HG03066 (cell line): ENCODE measurements at regions not wholly inside any gene's neighbourhood (a gene's known extent, or its start where the extent isn't known, plus 50 kb on each side); places are given as distances from the start of the nearest gene placed in this dataset.

Source experiments
- ATAC-seq: cut with Tn5 transposase; IDR thresholded peaks from one replicate; pipeline ENCODE4 v1.9.1; 2021; ENCODE audit warnings: low read depth; ENCODE audit not compliant: unreplicated experiment

DNA sequence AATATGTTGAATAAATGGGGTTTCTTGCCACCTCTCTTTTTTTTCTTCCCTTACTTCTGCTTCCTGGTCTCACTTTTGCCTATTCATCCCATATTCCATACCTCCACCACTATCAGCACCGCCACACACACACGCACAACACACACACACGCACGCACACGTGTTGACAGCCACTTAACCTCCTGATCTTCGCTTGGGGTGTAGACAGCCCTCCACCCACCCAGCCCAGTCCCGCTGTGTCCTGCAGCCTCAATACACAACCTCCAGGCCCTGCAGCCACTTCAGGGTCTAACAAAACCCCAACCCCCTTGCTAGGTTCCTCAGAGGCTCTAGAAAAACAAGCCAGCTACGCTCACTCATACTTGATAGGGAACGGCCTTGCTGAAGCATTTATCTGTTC lies 72.3 kb downstream of the LINC00237 start:
- no peak for ATAC-seq

DNA sequence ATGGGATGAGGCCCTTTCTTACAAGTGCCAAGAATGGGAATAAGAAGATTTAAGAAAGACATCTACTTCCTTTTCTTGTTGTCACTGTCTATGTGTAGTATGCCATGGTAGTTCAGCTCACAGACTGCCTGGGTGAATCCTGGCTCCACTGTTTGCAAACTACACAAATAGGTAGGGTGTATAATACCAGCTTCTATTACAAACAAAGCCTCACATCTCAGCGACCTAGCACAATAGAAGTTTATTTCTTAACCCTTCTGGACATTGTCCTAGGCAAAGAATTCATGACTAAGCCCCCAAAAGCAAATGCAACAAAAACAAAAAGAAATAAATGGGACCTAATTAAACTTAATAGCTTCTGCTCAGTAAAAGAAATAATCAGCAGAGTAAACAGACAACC lies 74.5 kb downstream of the LINC00237 start:
- no peak for ATAC-seq

DNA sequence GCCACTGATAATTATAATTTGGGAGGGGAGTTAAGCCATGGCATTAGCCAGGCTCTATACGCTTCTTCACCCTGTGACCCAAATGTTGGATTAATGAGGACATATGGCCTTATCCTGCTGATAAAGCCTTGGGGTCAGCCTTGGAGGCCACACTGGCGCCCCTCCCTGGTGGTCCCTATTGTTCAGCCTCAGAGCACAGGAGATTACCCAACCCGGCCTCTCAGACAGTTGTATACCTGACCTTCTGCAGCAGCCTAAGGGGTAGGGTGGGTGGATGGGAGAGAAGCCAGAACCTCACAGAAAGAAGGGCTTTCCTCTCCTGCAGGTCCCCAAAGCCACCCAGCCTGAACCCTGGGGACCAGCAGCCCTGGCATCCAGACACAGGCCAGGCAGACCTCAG lies 76.8 kb downstream of the LINC00237 start:
- no peak for ATAC-seq

DNA sequence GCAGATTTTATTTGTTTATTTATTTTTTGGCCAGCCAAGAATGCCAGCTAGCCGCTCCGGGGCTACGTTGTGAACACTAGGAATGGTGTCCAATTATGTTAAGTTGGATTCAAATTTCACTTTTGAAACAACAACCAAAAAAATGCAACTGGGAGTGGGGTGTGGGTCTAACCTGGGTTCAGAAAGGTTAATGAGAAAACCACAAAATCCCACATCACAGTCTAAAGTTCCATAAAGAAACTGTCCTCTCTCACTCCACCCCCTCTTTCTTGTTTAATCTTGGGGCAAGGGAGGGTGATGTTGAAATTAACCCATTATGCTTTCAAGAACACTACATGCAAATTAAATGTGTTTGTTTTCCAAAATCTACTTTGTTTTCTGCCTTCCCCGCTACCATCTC lies 77.2 kb downstream of the LINC00237 start:
- no peak for ATAC-seq

DNA sequence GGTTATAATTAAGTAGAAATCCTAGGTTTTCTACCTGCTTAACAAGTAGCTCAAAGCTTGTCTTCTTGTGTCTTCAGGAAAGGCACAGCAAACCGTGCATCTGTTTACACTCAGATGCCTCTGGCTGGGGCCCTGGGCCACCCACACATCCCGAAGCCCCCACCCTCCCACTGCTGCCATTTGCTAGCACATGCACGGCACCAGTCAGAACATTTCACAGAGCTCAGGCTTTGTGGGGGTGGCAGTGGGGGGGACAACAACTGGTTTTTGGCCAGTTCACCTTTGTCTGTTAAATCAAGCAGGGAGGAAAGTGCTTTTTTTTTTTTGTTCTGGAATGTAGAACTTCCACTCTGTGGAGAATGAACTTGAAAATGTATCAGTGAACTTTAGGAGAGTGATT lies 77.7 kb downstream of the LINC00237 start:
- ATAC-seq, result no peak

DNA sequence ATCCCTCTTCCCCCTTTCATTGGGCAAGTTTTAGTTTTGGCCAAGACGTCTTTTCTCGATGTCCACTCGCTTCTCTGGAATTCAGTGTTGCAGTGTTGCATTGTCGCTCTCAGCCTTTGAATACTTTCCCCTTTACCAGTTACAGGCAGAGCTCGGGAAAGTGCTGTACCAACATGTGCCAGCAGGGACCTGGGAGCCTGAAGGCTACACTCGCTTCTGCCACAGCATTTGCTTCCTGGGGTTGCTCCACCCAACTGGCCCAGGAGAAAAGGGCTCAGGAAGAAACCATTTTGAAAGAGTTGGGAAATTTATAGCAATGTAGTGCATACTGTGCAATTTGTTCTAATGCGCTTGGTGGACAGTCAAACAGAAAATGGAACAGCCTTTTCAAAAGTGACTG lies 78.6 kb downstream of the LINC00237 start:
- ATAC-seq, result no peak

DNA sequence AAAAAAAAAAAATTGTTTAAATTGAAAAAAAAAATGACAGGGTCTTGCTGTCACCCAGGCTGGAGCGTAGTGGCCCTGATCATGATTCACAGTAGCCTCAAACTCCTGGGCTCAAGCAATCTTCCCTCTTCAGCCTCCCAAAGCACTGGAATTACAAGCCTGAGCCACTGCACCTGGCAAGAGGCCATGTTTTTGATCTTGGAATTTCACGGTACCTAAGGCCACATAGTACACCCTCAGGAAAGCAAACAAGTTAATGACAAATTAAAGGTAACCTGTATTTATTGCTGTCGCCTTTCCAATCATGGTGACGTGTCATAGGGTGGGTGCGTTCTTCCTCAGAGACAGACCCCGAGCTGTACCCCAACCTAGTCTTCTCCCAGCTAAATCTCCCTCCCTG lies 79.2 kb downstream of the LINC00237 start:
- no peak for ATAC-seq

DNA sequence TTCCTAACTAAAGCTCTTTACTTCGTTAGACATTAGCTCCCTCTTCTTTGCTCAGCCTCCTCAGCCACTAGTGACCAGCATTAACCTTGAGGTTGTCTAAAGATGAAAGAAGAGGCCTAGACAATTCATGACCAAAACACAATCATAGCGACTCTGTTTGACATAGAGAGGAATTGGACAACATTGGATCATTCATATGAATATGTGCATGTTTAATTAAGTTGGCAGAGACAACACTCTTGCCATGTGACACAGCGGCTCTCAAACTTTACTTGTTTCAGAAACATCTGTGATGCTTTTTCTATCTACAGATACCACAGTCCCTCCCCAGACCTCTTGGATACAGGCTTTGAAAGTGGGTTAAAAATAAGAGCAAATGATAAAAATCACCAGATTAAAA lies 81.7 kb downstream of the LINC00237 start:
- ATAC-seq, result no peak

DNA sequence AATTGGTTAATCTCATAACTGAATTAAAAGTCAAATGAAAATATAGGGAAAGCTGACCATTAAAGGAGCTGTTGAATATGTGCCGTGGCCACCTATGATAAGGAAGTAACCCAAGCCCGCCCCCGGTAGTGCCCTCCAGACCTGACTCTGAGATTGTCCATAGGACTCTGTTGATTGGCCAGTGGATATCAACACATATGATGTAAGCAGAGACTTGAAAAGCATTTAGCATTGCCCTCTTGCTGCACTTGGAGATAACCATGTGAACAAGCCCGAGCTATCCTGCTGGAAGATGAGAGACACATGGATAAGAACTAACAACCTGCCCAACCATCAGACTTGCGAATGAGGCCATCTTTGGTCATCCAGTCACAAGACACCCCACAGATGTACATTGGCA lies 83.2 kb downstream of the LINC00237 start:
- ATAC-seq, result no peak

DNA sequence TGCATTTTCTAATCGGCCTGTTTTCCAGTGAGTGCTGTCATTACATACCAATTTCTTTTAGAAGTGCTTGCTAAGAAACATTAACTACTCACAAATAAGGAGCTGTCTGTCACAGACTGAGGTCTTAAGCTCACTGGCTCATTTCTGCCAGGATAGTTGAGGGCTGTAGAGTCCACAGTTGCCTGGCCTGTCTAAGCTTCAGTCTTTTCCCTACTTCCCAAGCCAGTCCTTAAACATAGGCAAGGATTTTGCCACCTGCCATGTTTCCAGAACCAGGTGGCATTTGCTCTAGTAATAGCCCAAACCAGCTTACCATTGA lies 84.7 kb downstream of the LINC00237 start:
- ATAC-seq, result no peak

DNA sequence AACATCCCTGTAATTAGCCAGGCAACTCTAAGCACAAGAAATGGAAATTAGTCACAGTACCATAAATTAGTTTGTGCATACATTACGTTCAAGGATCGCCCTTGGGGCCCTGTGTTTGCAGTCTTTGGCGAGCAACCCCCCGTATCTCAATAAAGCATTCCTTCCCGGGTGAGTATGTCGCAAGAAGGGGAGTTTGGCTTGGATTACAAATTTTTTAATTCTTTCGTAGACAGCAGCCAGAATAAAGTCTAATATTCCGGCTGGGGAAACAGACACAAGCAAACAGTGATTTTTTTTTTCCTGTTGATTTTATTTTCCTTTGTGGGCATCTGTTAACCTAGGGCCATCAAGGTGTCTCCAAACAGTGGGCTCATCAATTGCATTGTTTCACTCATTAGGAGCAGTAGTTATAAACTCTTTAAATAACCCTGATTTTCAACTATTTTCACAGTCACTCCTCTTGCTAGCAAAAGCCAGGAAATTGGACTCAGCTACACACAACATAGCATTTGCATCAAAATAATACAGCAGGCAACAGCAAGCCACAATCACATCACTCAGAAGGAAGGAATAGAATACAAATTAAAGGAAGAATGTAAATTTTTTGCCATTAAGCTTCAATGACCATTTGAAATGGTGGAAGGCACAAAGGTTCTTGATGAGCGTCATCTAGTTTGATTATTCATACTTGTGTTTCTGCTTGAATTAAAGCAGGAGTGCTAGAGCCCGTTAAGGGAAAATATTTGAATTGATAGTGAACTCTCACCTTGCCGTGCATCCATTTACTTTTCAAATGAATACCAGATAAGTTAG lies 85.3 kb downstream of the LINC00237 start:
- ATAC-seq, result no peak

DNA sequence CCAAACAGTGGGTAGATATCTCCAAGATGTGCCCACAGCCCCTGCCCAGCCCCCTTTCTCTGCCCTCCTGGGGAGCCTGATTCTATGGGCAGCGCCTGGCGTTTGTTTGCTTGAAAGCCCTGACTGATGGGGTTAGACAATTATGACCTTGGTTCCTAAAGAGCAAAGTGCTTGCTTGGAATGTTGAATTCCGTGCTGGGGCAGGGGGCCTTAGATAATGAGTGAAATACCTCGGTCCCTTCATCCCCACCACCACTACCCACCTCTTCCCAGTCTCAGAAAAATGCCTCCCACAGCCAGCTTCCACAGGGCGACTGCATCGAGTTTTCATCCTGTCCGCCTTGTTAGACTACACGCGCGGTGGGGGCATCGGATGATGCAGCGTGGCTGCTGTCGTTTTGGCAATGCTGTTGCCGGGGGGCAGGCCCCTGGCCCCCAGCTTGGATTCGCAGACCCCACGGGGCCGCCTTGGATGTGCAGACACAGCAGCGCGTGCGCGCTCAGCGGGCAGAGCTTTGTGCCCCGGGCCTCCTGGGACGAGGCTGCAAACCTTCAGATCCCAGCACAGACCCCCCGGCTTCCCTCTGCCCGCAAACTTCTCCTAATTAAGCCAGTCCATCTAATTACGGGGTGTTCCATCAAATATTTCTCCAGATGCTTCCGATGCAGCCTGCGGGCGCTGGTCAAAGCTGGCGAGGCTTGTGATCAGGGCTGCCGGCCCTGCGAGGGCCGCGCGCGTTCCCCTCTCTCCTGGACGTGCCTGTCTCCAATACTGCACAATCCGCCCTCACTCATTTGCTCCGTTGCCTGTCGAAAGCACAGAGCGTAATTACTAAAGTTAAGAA lies 86.1 kb downstream of the LINC00237 start:
- no peak for ATAC-seq

DNA sequence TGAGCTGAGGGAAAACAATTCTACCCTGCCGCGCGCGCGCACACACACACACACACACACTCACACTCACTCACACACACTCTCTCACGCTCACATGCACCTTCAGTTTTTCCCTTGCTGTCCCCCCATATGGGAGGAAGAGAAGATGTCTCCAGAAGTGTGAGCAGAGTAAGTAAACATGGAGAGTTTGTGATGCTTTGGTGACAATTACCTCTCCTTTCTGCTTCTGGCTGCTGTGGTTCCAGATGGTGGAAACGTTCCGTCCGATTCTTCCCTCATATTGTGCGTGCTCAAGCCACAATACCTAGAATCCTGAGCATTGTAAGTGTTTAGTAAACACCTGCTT lies 86.7 kb downstream of the LINC00237 start:
- ATAC-seq, result no peak

DNA sequence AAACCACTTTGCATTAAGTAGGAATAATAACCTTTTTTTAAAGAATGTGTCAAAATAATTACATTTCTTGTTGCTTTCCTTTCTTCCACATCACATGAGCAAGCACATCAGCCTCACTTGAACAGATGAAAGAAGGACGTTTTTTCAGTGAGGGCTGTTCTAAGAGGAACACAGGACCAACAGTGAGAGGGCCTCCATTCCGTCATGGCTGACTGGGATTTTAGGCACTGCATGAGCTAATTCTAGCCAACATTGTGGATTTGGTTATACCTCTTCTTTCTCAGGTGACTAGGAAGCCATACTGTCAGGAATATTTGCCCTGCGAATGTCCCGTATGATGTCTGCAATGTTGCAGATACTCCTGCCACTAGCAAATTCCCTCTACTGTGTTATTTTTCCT lies 87.6 kb downstream of the LINC00237 start:
- ATAC-seq, result no peak

DNA sequence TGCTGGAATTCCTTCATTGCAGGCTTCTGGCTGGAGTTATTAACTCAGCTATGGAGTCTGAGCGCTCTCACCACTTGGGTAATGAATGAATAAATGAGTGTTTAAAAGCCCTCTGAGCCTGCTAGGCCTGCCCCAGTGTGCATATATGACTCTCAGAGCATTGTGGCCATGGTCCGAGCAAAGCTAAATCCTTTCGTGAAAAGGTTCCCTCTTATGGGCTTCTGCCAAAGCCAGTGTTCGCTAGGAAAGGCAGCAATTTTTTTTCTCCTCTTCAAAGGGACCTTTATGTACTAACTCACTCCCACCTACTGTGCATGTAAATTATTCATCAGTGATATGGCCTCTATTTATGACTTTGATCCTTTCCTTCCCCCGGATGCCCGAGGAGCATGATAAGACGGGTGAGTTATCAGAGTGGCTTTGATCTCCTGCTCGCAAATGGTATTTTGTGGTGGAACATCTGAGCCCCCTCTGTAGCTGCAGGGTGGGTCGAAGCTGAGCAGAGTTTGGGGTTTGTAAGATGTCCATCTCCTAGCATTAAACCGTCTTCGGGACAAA lies 88.6 kb downstream of the LINC00237 start:
- no peak for ATAC-seq

DNA sequence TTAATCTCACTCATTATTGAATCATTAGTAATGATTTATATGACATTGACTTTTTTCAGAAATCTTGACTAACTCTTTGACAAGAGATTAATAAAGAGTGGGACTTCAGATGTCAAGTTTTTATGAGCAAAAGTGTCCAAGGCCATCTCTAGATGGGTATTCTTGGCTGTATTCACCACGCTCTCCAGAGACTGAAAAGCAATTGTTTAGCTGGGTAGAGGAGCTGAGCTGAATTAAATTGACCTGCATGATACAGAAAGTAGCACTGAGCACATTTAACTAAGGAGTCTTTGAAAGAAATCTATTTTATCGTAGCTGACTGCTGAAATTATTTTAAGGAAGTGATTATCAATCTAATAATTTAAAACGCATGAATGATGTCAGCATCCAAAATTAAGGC lies 89.4 kb downstream of the LINC00237 start:
- no peak for ATAC-seq

DNA sequence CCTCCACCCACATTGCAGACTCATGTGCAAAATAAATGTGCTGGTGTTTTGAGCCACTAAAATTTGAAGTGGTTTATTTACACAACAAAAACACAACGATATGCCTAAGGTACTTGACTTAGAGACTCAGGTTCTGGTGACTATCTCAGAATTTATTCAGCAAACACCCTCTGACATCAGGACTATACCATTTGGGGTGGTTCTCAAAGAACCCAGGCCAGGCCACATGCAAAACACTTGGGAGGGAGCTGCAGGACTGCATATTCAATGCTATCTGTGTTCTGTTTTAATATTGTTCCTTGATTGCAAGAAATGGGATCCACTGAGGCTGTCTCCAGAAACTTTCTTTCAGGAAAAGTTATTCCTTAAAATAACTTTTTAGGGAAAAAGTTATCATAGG lies 91.6 kb downstream of the LINC00237 start:
- ATAC-seq, result no peak

DNA sequence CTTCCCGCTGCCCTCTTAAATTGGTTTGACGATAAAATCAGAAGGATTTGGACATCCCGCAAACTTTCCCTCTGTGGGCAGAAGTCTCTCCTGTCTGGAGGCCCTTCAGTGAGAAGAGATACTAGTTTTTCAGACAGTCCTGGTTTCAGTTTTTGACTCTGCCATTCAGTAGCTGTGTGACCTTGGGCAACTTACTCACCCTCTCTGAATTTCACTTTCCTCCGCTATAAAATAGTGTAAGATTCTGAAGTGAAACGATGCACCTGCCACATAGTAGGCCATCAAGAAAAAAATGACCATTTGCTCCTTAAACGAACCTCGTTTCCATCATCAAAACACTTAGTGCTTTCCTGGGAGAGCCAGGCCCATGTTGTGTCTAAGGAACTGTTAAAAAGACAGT lies 97.2 kb downstream of the LINC00237 start:
- ATAC-seq, result no peak

DNA sequence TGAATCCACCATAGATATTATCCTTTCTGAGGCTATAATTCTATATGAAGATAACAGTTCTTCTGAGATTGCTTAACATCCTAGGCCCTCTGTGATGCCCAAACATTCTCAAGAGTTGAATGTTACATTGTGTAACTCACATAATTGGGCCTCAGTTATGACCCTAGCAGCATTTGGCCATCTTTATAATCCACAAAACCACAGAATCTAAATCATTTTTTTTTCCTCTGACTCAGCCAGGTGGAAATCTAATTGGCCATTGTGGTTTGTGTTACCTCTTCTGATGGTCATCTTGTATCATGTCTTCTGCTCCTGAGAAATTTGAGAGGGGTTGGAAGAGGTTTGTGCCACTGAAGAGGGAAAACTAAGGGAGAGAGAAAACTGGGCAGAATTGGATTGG lies 99.5 kb downstream of the LINC00237 start:
- no peak for ATAC-seq

DNA sequence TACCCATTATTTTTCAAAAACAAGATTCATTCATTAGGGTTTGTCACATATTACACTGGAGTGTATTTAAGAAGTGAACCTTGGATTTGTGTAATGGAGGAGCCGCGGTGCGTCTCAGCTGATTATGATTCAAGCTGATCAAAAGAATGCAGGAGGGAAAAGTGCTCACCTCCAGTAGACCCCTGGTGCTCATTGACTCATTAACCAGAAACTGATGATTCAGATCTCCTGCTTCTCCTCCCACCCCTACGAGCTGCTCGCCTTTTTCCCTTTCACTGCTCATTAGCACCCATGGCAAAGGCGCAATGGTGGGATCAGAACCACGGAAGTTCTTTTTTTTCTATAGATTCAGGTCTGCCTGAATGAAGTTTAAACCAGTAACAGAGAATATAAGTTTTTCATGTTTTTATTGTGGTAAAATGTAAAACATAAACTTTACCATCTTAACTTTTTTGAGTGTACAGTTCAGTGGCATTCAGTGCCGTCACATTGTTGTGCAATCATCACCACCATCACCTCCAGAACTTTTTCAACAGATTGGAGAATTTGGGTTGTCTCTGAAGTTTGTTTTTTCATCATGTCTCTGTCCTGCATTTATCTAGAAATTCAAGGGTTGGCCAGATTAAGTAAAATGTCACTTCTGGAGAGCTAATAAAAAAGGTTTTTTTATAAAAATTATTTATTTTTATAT lies 101.6 kb downstream of the LINC00237 start:
- no peak for ATAC-seq

DNA sequence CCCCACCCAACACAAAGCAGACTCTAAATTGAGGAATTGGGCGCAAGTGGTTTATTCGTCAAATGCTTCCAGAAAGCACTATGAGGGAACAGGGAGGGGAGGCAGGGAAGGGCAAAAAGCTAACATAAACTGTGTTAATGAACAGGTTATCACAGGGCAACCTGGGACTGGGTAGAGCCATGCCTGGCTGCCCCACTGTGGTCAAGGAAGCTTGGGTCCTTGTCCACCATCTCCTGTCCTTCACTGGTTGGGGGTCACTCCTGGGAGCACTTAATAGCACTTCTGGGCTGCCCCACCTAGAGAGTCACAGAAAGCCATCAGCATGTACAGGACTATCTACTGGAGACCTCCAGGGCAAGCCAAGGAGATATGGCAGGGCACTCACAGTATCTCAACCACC lies 102.3 kb downstream of the LINC00237 start:
- ATAC-seq, result no peak
